NCI-H1105 (cell line): ENCODE measurements at regions not wholly inside any gene's neighbourhood (a gene's known extent, or its start where the extent isn't known, plus 50 kb on each side); places are given as distances from the start of the nearest gene placed in this dataset.
"Not testable (repeated sequence)": the region's sequence is repeated elsewhere in the genome, so short reads cannot be mapped to it uniquely, and the experiment has no call there.

Source experiments
- DNase-seq: peaks from one replicate; lab custom pipeline; 2025; lab: John Stamatoyannopoulos, UW

DNA sequence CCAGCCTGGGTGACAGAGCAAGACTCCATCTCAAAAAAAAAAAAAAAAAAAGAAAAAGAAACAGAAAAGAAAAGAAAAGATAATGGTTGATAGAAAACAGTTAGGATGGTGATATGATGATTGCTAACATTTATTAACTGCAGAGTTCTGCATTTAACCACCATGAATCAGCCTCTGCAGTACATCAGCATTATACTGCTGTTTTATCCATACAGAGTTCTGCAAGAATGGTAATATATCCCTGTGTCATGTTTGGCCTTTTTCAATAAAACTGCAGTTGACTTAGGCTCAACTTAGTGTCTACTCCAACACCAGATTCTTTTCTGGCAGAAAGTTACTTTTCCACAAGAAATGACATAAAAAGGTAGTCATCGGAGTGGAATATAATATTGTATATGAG, 62.6 kb downstream of the DUSP6 start:
- no peak for DNase-seq

DNA sequence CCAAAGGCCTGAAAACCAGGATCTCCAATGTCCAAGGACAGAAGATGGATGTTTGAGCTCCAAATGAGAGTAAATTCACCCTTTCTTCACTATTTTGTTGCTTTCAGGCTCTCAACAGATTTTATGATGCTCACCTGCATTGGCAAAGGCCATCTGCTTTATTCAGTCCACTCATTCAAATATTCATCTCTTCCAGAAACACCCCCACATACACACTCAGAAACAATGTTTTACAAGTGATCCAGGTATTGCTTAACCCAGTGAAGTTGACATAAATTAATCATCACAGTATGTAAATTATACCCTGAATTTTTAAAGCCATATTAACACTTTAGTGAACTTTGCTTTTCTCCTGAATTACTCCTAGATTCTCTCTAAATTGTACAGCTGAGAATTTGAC, 63.3 kb downstream of the DUSP6 start:
- DNase-seq, result no peak

DNA sequence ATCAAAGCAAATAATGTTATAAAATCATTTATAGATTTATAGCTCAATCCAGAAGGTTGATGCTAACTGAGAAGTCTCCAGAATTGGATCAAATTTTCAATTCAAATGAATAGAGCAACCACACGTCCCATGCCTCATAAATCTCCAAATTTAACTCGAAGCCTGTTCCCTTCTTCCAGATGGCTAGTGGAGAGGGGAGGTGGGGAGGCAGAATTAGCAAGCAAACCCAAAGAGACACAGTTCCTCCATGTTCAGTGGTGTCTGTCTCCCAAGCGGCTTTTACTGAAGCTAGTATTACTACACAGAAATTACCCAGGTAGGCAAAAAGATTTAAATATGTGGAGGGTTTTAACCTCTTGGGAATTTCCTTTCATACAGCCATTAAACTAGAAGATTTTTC, 65.8 kb downstream of the DUSP6 start:
- no peak for DNase-seq

DNA sequence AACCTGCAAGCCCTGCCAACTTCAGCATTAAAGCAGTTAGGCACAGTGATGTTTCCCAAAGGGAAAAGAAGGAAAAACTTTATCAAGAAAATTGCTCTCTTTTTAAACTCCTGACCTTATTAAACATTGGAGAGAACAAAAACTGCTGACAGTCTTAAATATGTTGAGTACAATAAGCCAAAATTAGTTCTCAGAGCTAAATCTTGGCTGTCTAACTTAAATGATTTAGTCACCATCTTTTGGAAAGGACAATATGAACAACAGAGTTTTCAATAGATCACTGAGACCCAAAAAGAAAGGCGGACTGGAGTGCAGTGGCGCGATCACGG, 70.8 kb downstream of the DUSP6 start:
- no peak for DNase-seq

DNA sequence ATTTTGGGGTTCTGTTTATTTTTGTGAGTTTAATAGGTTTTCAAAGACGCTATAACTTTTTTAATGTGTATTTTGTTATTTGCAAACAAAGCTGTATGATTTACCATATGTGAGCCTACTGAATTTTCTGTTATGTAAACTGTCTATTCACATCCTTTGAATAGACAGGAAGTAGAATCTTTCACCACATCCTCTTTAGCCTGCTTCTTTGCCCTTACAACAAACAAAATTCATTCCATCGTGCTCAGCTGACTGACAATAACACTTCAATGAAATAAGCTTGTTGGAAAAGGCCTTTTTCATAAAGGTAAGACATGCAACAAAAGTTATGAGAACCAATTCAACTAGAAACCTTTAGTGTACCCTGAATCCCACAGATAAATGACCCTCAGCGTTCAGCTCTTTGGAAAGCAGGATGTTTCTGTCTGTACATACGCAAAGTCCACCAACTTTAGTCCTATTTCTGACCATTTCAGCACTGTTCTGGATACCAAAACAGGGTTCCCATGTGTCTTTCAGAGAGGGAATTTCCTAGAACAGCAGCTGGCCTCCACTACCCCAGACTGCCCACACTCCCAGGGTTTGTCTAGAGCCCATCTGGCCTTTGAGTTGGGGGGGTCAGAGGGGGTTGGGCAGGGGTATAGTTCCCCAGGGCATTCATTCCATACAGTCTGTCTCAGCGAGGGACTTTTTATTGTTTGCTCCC, 71.3 kb downstream of the DUSP6 start:
- no peak for DNase-seq

DNA sequence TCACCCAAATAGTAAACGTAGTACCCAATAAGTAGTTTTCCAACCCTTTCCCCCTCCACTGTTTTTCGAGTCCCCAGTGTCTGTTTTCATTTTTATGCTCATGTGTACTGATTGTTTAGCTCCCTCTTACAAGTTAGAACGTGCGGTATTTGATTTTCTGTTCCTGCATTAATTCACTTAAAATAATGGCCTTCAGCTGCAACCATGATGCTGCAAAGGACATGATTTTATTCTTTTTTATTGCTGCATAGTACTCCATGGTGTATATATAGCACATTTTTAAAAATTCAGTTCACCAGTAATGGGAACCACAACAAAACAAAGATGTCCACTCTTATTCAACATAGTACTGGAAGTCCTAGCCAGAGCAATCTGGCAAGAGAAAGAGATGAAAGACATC, 72.8 kb downstream of the DUSP6 start:
- DNase-seq, result no peak

DNA sequence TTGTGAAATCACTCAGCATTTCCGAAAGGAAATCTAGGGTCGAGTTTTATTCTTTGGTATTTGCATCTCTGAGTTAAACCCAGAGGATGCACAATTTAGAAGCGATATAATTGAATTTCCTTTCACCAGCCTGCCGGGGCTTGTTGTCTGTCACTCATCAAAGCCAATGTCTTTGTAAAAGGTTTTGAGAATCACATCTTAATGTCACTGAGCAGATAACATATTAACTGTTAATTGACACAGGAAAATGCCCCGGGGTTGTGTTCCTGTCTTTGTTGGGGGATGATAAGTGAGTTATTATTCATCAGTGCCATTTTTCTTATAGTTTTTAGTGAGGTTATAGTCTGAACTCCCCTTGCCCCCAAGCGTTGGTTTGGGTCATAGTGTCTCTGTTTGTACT, 73.4 kb downstream of the DUSP6 start:
- DNase-seq, result no peak

DNA sequence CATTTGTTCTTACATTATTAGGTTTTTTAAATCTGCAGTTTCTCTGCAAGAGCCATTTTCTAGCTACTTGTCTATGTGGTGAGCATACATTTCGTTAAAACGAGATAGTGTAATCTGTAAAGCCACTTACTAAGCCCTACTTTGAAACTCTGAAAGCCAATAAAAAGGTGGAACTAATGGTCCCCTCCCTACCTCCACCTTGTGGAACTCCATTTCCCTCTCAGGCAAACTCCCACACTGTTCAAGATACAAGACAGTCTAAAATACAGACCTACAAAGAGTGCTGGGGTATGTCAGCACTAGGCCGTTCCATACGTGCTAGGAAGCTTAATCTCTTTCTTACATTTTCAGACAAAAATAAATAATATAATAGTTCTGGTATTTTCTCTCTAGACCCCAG, 74.1 kb downstream of the DUSP6 start:
- DNase-seq, result no peak

DNA sequence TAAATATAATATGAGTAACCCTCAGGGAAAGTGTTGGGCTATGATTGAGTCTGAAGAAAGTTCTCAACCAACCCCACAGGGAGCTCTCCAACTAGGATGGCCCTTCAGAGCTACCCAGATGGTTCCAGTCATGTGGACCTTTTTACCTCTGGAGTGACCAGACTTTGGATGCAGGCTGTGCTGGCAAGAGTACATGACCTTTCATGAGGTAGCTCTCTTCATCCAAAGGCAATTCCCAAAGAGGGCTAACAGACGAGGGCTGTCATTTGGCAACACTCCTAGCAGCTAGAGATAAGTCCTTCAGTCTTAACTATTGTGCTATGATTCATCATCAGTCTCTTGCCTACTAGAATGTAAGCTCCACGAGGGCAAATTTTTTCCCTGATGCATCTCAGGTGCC, 75.4 kb downstream of the DUSP6 start:
- no peak for DNase-seq

DNA sequence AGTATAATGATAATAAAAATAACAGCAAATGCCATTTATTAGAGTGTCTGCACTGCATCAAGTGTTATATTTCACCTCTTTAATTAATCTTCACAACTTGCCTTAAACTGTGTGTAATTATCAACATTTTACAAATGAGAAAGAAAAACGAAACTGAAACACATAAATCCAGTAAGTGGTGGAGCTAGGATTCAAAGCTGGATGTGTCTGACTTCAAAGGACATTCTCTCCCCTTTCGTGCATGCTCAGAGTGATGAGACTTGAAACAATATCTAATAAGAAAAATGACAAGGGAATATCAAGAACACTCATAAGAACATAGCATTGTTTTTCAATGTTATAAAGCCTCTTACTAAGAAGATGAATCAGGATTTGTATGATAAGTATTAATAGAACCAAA, 78.8 kb downstream of the DUSP6 start:
- no peak for DNase-seq

DNA sequence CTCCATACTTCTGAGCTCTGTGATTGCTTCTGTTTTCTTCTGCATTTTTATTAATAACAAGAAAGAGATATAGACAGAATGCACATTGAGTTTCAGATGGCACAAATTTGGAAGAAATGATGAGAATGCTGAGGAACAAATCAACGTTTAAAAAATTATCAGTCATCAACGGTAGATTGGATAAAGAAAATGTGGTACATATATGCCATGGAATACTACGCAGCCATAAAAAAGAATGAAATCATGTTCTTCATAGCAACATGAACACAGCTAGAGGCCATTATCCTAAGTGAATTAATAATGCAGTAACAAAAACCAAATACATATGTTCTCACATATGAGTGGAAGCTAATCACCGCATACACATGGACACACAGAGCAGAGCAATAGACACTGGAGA, 81.8 kb downstream of the DUSP6 start:
- DNase-seq, result no peak

DNA sequence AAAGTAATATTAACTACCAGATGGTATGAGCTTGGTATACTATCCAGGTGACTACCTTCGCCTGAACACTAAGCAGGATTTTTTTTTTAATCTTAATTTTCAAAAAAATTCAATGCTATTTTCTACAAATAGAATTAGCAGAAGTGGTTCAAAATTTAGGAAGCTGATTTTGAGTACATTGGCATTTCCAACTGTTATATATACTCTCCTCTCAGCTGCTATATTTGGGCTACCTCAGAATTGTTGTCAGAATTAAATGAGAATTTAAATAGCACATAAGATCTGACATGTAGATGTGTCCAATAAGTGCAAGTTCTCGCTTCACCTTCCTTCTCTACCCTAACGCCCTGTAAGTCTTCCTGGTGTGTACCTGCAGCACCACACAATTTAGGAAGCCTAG, 83.1 kb downstream of the DUSP6 start:
- DNase-seq, result no peak

DNA sequence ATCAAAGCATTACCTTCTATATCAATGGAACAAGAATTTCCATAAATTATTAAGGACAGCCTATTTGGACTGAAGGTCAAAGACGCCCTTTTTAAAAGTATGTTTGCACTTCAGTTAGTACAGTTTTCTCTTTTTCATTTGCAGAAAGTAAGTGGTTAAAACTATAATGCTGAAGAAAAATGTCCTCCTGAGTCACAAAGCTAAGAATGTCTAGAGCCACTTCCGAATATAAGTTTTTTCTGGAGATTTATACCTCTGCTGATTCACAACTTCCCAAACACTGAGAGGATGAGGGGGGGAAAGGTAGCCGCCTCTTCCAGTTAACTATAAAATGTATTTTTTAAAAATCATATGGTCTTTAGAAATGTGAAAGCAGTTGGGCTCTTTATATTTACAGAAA, 84.9 kb downstream of the DUSP6 start:
- no peak for DNase-seq

DNA sequence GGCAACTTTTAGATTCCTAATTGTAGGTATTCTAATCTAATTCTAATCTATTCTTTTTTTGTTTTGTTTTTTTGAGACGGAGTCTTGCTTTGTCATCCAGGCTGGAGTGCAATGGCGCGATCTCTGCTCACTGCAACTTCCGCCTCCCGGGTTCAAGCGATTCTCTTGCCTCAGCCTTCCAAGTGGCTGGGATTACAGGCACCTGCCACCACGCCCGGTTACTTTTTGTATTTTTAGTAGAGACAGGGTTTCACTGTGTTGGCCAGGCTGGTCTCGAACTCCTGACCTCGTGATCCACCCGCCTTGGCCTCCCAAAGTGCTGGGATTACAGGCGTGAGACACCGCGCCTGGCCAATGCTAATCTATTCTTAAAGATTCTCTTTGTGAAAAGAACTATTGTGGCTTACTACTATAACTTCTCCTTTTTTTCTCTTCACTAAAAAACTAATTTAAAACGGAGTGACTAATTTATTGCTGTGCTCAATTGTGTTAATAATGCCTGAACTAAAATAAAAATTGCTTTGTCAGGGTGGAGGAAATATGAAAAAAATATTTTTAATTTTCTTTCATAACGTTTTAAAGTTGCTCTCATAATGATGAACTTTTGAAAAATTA, 85.6 kb downstream of the DUSP6 start:
- DNase-seq, result not testable (repeated sequence)

DNA sequence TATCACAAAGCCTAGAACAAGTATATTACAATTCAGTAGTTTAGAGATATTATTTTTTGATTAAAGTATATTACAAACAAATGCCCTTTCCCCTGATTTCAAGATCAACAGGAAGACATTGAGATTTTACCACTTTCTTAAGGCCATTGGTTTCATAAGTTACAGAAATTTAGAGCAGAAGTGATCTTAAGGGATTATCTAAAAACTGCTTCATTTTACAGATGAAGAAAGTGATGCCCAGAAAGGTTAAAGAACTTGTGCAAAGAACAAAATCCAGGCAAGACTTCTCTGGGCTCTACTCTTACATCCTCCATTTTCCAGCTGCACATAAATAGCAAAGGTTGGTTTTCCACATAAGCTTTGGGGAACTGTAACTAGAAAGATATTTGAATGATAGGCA, 87.5 kb downstream of the DUSP6 start:
- no peak for DNase-seq

DNA sequence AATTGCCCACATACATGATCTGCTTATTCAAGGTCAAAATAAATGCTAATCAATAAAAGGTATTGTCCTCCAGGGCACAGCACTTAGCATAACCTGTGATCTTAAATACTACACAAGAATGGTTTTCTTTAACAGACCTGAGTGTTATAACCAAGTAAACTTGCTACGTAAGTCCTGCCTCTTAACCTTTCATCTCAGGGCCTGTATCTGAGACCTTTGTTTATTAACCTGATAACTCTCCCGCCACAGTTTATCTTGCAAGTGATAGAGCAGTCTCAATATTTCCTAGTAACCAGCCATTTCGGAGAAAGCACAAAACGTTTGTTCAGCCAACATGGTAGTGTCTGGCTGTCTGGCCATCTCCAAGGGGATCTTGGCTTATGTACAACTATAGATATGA, 88.4 kb downstream of the DUSP6 start:
- DNase-seq, result no peak

DNA sequence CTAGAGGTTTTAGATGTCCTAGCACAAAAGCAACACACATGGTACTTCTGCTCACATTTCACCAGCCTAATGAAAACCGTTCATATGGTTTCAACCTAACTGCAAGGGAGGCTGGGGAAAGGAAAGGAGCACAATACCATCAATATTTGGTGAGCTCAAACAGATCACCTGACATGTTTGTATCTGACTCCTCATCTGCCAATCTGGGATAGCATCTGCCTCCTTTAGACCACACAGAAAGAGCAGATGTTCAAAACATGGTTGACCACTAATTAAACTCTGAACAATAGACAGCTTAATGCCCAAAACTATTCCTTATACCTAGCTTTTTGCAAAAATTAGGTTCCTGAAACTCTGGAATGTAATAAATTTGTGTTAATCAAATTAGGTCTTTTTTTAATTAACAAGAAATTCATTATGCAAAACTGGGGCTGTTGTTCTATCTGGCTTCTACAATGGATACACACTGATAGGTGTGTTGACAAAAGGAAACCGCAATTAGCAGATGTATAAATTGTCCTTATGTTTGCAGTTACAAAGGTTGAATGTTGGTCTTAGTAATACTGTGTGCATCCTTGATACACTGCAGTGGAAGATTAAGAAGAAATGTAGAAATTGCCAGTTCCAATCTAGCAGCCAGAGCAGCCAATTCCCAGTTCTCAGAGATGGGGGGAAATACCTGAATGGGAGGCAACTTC, 89.3 kb downstream of the DUSP6 start:
- no peak for DNase-seq

DNA sequence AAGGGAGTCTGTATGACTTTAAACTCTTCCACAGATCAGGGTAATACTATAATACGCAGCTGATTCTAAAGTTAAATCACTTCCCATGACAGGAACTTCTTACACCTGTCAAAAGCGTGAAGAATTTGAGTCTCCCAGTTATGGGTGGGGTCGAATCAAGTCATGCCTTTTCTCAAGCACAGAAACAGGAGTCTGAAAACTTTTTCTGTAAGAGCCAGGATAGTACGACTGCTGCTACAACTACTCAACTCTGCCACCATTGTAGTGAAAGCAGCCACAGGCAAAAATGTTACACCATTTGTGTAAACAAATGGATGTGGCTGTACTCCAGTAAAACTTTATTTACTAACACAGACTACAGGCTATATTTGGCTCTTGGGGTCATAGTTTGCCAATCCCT, 90.3 kb downstream of the DUSP6 start:
- no peak for DNase-seq

DNA sequence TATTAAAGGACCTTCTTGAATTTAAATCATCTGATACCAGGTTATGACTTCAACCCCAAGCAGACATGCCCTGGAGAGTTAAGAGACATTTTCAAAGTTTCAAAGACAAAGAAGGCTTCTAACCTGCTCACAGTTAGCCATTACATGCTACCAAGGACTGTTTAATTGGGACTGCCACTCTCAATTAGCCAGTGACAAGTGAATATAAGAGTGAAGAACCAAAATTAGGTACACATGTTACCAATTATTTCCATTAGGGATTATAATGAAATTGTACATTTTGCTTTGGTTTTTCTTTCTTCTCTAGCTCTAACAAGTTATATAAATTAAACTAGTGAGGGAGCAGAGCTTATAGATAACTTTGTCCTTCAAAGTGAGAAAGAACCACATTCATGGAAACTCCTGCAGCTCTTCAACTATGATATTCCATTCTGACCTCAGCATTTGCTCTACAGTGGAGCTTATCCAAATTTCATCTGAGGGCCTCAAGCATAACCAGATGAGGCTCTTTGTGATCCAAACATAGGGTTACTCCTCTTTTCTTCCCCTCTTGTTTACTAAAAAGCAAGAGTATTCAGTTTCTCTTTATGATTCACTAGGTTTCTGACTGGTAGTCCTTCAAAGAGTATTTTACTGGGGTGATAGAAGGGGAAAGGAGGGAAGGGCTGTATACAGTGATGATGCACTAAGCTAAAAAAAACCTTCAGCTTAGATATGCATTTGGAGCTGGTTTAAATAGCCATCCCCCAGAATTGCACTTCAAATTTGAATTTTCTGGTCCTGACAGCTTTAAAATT, 91.3 kb downstream of the DUSP6 start:
- DNase-seq, result no peak

DNA sequence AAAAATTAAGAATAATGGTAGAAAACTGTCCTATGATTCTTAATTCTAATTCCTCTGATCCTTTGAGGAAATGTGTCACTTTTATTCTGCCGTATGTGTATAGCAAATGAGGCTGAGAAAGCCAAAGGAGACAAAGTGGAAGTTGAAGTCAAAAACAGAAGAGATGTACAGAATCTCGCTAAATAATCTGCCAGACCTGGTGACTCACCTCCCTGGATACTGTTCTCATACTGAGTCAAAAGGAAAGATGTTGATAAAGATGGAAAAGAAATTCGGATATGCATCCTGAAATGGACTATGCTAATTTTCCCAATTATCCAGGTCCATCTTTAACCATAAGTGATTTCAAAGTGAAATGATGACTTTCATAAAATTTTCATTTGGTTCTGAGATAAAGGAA, 92.5 kb downstream of the DUSP6 start:
- DNase-seq, result no peak

DNA sequence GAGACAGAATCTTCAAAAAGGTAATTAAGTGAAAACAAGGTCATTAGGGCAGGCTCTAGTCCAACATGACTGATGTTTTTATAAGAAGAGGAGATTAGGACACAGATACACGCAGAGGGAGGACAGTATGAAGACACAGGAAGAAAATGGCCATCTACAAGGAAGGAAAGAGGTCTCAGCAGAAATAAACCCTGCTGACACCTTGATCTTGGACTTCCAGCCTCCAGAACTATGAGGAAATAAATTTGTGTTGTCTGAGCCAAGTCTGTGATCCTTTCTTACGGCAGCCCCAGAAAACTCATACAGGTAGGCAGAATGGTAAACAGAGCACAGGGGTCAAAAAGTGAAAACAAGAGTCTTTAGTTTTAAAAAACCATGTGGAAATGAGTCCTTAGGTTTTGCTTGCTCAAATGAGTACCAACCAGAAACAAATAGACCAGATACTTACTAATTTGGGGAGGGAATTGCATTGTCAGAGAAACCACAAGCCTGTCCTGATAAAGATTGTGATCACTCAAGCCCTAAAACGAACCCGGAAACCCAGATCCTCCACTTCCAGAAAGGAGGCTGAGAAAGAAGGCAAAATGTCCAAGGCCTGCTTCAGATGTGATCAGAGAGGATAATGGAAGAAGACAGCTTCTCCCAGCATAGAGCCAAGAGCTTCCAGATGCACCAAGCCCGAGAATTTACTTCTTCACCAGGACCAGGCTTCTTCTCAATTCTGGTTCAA, 93.9 kb downstream of the DUSP6 start:
- no peak for DNase-seq

DNA sequence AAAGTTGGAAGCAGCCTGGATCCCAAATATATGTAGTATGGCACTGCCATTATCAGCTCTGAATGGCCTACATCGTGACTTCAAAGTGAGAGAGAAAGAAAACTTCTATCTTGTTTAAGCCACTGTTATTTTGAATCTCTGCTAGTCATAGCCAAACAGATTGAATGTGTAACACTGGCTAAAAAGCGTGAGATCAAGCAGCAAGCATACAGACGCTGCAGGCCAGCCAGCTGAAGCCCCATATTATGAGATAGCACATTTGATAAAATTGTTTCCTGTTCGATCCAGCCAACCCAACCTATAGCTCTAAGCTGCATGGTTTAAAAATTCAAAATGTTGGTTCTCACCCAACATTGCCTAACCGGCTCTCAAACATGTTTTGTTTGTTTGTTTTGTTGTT, 95.0 kb downstream of the DUSP6 start:
- DNase-seq, result no peak
